ENCODE measurements at regions not wholly inside any gene's neighbourhood (a gene's known extent, or its start where the extent isn't known, plus 50 kb on each side); places are given as distances from the start of the nearest gene placed in this dataset.

DNA sequence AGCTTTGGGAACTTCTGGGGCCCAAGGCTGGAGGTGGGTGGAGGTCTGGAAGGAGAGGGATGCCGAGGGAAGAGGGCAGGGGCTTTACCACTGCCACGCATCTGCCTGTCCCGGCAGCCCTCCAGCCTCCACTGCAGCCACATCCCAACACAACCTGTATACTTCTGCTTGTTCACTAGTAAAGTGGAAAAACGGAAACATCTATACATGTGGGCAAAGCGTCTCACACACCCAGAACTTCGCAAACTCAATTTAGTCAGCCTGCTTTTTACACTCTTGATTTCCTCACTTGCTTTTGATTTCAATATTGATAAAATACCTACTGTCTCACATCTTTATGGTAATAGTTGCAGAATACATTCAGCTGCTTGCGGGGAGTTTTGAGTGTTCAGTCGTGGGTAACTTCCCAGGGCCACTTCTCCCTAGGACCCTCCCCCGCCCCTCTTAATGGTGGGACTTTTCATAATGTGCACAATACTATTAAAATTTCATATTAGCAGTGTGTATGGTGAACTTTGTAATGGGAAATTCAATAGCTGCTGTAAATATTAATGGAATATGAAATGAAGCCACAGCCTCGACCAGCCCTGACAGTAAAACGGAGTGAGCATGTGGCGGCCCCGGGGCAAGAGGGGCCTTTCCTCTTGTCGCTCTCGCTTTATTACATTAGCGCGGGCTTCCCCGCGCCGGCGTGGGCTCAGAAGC is 85.2 kb downstream of the NR2F2 start:
- peaks cover 2% of the 10 kb centered on the region for H3K4me1 ChIP-seq (ENCODE audit: insufficient read depth, insufficient read length)
- H3K9ac ChIP-seq (ENCODE audit: insufficient read length, low read depth), result peak overlapping the region; percentile 18
- peaks cover 100% of the 10 kb centered on the region for H3K27me3 ChIP-seq (ENCODE audit: insufficient read depth, insufficient read length)
- no peaks in the 10 kb centered on the region for H3K9me3 ChIP-seq (ENCODE audit: insufficient read depth, low read length)
- H3K36me3 ChIP-seq (ENCODE audit: insufficient read depth, insufficient read length, low read length), result no peaks in the 10 kb centered on the region
- peak overlapping the region; percentile 41 for H3K4me3 ChIP-seq (ENCODE audit: insufficient read length, low read depth)
- peak; percentile 80 for TF ChIP-seq SUZ12 (IDR thresholded peaks at IDR 0.05; ENCODE audit: extremely low read depth, insufficient read depth, insufficient read length)
- no peak for TF ChIP-seq ZNF274 (IDR thresholded peaks at IDR 0.05; ENCODE audit: low read depth, low read length)
- no peak for TF ChIP-seq YY1 (IDR thresholded peaks at IDR 0.05; ENCODE audit: insufficient read depth, insufficient read length)
- DNase-seq (ENCODE audit: low read depth, low spot score), result no peak

GRCh38 chr15:96416218-96416933 is 85.9 kb downstream of the NR2F2 start:
- DNase-seq (ENCODE audit: low read depth, low spot score), result no peak
- Histone ChIP-seq H3K4me3 (ENCODE audit: insufficient read length, low read depth) (peak overlapping the region; percentile 41), H3K4me1 (ENCODE audit: insufficient read depth, insufficient read length) (peaks cover 2% of the 10 kb centered on the region), H3K9me3 (ENCODE audit: insufficient read depth, low read length) (no peaks in the 10 kb centered on the region), H3K36me3 (ENCODE audit: insufficient read depth, insufficient read length, low read length) (no peaks in the 10 kb centered on the region), H3K27me3 (ENCODE audit: insufficient read depth, insufficient read length) (peaks cover 95% of the 10 kb centered on the region), H3K9ac (ENCODE audit: insufficient read length, low read depth) (peak overlapping the region; percentile 50)
- TF ChIP-seq SUZ12 (IDR thresholded peaks at IDR 0.05; ENCODE audit: extremely low read depth, insufficient read depth, insufficient read length), result no peak
- TF ChIP-seq ZNF274 (IDR thresholded peaks at IDR 0.05; ENCODE audit: low read depth, low read length), result no peak
- TF ChIP-seq YY1 (IDR thresholded peaks at IDR 0.05; ENCODE audit: insufficient read depth, insufficient read length), result no peak

DNA sequence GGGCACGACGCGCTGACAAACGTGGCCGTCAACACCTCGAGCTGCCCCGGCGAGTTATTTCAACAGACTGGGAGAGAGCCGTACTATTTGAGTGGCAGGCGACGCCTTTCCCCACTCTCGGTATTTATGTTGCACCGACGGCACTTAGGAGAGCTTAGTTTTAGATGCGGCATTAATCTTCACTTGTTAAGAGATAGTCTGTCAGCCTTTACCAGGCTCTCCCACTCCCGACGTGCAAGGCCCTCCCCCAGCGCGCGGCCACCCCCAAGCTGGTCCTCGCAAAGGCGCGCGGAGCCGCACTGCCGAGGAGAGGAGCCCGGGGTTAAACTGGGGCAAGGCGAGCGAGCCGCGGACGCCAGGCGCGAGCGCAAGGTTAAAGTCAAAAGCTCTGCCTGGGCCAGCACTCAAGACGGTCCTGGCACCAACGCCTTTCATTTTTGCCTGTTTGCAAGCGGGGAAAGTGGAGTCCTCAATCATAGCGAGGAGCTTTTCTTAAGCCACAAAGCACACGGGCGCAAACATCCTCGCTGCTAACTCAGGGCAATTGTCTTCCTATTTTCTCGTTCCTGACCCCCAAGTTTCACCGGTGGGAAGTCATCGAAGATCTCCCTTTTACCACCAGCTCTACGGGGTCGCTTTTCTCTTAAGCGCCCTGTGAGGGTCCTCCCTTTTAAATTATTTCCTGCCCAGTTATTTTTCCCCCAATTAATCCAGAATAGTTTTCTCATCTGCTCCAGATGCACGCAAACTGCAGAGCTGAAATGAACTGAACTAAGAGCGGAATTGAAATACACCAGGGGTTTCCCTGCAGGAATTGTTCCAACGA is 86.6 kb downstream of the NR2F2 start:
- no peak for DNase-seq (ENCODE audit: low read depth, low spot score)
- Histone ChIP-seq H3K36me3 (ENCODE audit: insufficient read depth, insufficient read length, low read length) (no peaks in the 10 kb centered on the region), H3K9me3 (ENCODE audit: insufficient read depth, low read length) (no peaks in the 10 kb centered on the region), H3K4me3 (ENCODE audit: insufficient read length, low read depth) (peak overlapping the region; percentile 41), H3K27me3 (ENCODE audit: insufficient read depth, insufficient read length) (peaks cover 87% of the 10 kb centered on the region), H3K4me1 (ENCODE audit: insufficient read depth, insufficient read length) (peaks cover 2% of the 10 kb centered on the region), H3K9ac (ENCODE audit: insufficient read length, low read depth) (peak overlapping the region; percentile 50)
- TF ChIP-seq SUZ12 (IDR thresholded peaks at IDR 0.05; ENCODE audit: extremely low read depth, insufficient read depth, insufficient read length), result peak; percentile 95
- no peak for TF ChIP-seq YY1 (IDR thresholded peaks at IDR 0.05; ENCODE audit: insufficient read depth, insufficient read length)

GRCh38 chr15:96417760-96418130 is 87.2 kb downstream of the NR2F2 start:
- no peak for DNase-seq (ENCODE audit: low read depth, low spot score)
- H3K27me3 ChIP-seq (ENCODE audit: insufficient read depth, insufficient read length), result peaks cover 81% of the 10 kb centered on the region
- peaks cover 2% of the 10 kb centered on the region for H3K4me1 ChIP-seq (ENCODE audit: insufficient read depth, insufficient read length)
- no peaks in the 10 kb centered on the region for H3K9me3 ChIP-seq (ENCODE audit: insufficient read depth, low read length)
- TF ChIP-seq SUZ12 (IDR thresholded peaks at IDR 0.05; ENCODE audit: extremely low read depth, insufficient read depth, insufficient read length) (no peak), YY1 (IDR thresholded peaks at IDR 0.05; ENCODE audit: insufficient read depth, insufficient read length) (no peak), ZNF274 (IDR thresholded peaks at IDR 0.05; ENCODE audit: low read depth, low read length) (no peak)
- H3K4me3 ChIP-seq (ENCODE audit: insufficient read length, low read depth), result no peak overlapping the region
- H3K9ac ChIP-seq (ENCODE audit: insufficient read length, low read depth), result no peak overlapping the region
- no peaks in the 10 kb centered on the region for H3K36me3 ChIP-seq (ENCODE audit: insufficient read depth, insufficient read length, low read length)

- Histone ChIP-seq H3K4me1 (ENCODE audit: insufficient read depth, insufficient read length) (peaks cover 2% of the 10 kb centered on the region), H3K9me3 (ENCODE audit: insufficient read depth, low read length) (no peaks in the 10 kb centered on the region), H3K27me3 (ENCODE audit: insufficient read depth, insufficient read length) (peaks cover 77% of the 10 kb centered on the region), H3K36me3 (ENCODE audit: insufficient read depth, insufficient read length, low read length) (no peaks in the 10 kb centered on the region), H3K9ac (ENCODE audit: insufficient read length, low read depth) (no peak overlapping the region), H3K4me3 (ENCODE audit: insufficient read length, low read depth) (no peak overlapping the region)
- TF ChIP-seq ZNF274 (IDR thresholded peaks at IDR 0.05; ENCODE audit: low read depth, low read length), result no peak
- no peak for TF ChIP-seq YY1 (IDR thresholded peaks at IDR 0.05; ENCODE audit: insufficient read depth, insufficient read length)
- no peak for TF ChIP-seq SUZ12 (IDR thresholded peaks at IDR 0.05; ENCODE audit: extremely low read depth, insufficient read depth, insufficient read length)
- no peak for DNase-seq (ENCODE audit: low read depth, low spot score)
Measured at GRCh38 chr15:96418146-96418545, 87.6 kb downstream of the NR2F2 start.

DNA sequence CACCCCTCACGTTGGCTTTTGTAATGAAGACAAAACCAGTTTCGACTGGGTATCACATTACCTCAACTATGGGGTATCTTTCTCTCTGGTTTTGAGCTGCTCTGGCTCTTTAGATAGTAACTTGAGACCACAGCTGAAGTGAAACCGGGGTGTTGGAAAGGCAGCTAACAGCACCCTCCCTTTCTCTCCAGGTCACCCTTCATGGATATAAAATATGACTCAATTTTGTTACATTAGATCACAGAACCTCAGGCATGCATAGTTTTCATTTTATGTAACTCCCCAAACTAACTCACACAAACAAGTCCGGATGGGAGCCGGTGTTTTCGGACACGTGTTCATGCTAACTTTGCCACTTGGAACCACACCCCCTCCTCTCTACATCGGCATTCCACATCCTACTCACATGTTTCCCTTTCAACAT is 90.7 kb downstream of the NR2F2 start:
- Histone ChIP-seq H3K4me1 (ENCODE audit: insufficient read depth, insufficient read length) (peaks cover 2% of the 10 kb centered on the region), H3K9me3 (ENCODE audit: insufficient read depth, low read length) (no peaks in the 10 kb centered on the region), H3K4me3 (ENCODE audit: insufficient read length, low read depth) (no peak overlapping the region), H3K27me3 (ENCODE audit: insufficient read depth, insufficient read length) (peaks cover 47% of the 10 kb centered on the region), H3K36me3 (ENCODE audit: insufficient read depth, insufficient read length, low read length) (no peaks in the 10 kb centered on the region), H3K9ac (ENCODE audit: insufficient read length, low read depth) (no peak overlapping the region)
- TF ChIP-seq YY1 (IDR thresholded peaks at IDR 0.05; ENCODE audit: insufficient read depth, insufficient read length) (no peak), ZNF274 (IDR thresholded peaks at IDR 0.05; ENCODE audit: low read depth, low read length) (no peak), SUZ12 (IDR thresholded peaks at IDR 0.05; ENCODE audit: extremely low read depth, insufficient read depth, insufficient read length) (no peak)
- DNase-seq (ENCODE audit: low read depth, low spot score), result no peak

DNA sequence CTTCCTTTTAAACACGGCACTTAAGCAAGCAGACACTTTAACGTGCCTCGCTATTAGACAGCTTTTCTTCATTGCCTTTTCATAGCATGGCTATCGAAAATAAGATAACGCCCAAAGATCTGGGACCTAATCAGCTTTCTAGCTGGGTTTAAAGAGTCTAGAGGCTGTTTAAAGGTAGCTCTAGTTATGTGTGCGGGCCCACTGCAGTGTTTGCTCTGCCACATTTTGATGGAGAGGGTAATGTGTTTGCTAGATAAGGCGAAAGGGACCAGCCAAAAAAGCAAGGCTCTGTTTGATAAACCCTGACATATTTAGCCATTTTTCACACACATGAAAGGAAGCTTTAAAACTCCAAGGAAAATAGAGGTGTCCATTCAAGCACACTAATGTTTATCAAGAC is 91.6 kb downstream of the NR2F2 start:
- H3K27me3 ChIP-seq (ENCODE audit: insufficient read depth, insufficient read length), result peaks cover 37% of the 10 kb centered on the region

More for the DNA sequence above, 91.6 kb downstream of the NR2F2 start:
- DNase-seq (ENCODE audit: low read depth, low spot score), result no peak
- Histone ChIP-seq H3K9me3 (ENCODE audit: insufficient read depth, low read length) (no peaks in the 10 kb centered on the region), H3K36me3 (ENCODE audit: insufficient read depth, insufficient read length, low read length) (no peaks in the 10 kb centered on the region), H3K9ac (ENCODE audit: insufficient read length, low read depth) (no peak overlapping the region), H3K4me3 (ENCODE audit: insufficient read length, low read depth) (no peak overlapping the region), H3K4me1 (ENCODE audit: insufficient read depth, insufficient read length) (peaks cover 1% of the 10 kb centered on the region)
- TF ChIP-seq SUZ12 (IDR thresholded peaks at IDR 0.05; ENCODE audit: extremely low read depth, insufficient read depth, insufficient read length) (no peak), YY1 (IDR thresholded peaks at IDR 0.05; ENCODE audit: insufficient read depth, insufficient read length) (no peak), ZNF274 (IDR thresholded peaks at IDR 0.05; ENCODE audit: low read depth, low read length) (no peak)
